ENCODE measurements at regions not wholly inside any gene's neighbourhood (a gene's known extent, or its start where the extent isn't known, plus 50 kb on each side); places are given as distances from the start of the nearest gene placed in this dataset.

- peak; percentile 54 to 59 for DNase-seq
Measured at GRCh38 chr13:23979361-23980159, 82.3 kb upstream of the C1QTNF9B start.

GRCh38 chr13:23980160-23980551 lies 82.9 kb upstream of the C1QTNF9B start:
- Histone ChIP-seq H3K27ac (ENCODE audit: low read length) (peak overlapping the region; percentile 38), H3K4me3 (ENCODE audit: low read length) (peak overlapping the region; percentile 49)
- intact Hi-C loops (cut with micrococcal nuclease) = loop anchor here (1.0 to 5.0 kb wide), 3 partner anchors 13 to 292 kb away; no protein-coding TSS in a partner anchor

More at GRCh38 chr13:23979361-23980159, 82.3 kb upstream of the C1QTNF9B start:
- Histone ChIP-seq H3K36me3 (ENCODE audit: control insufficient read depth, insufficient read depth, low read length) (no peaks in the 10 kb centered on the region), H3K27ac (ENCODE audit: low read length) (peak overlapping the region; percentile 38), H3K4me3 (ENCODE audit: low read length) (peak overlapping the region; percentile 49), H3K9me3 (ENCODE audit: control insufficient read depth, insufficient read depth, low read length) (no peaks in the 10 kb centered on the region), H3K27me3 (ENCODE audit: control insufficient read depth, insufficient read depth, low read length) (peaks cover 4% of the 10 kb centered on the region), H3K4me1 (ENCODE audit: control insufficient read depth, insufficient read depth, low read length) (peaks cover 17% of the 10 kb centered on the region)
- intact Hi-C loops (cut with micrococcal nuclease) = loop anchor here (1.0 to 5.0 kb wide), 3 partner anchors 13 to 293 kb away; no protein-coding TSS in a partner anchor
- no peaks in the 10 kb centered on the region for H3K9me3 Mint-ChIP-seq
- peak overlapping the region; percentile 90 to 93 for H3K27ac Mint-ChIP-seq
- H3K36me3 Mint-ChIP-seq = no peaks in the 10 kb centered on the region
- no peak for TF ChIP-seq CTCF (IDR thresholded peaks at IDR 0.05)
- peaks cover 8 to 10% of the 10 kb centered on the region in 2 donors for H3K27me3 Mint-ChIP-seq (ENCODE audit: low read depth in 2 of 2)
- H3K4me1 Mint-ChIP-seq = peaks cover 16 to 17% of the 10 kb centered on the region in 2 donors
- peak; percentile 57 to 63 (median 58) for ATAC-seq
- H3K4me3 Mint-ChIP-seq = peak overlapping the region; percentile 91
- WGBS (ENCODE audit: insufficient coverage) = 2% methylated on average over 43 of the region's 43 CpGs

GRCh38 chr13:23983671-23984070 lies 86.4 kb upstream of the C1QTNF9B start:
- Histone ChIP-seq H3K27ac (ENCODE audit: low read length) (no peak overlapping the region), H3K4me3 (ENCODE audit: low read length) (no peak overlapping the region), H3K36me3 (ENCODE audit: control insufficient read depth, insufficient read depth, low read length) (no peaks in the 10 kb centered on the region), H3K9me3 (ENCODE audit: control insufficient read depth, insufficient read depth, low read length) (no peaks in the 10 kb centered on the region), H3K4me1 (ENCODE audit: control insufficient read depth, insufficient read depth, low read length) (peaks cover 17% of the 10 kb centered on the region), H3K27me3 (ENCODE audit: control insufficient read depth, insufficient read depth, low read length) (peaks cover 3% of the 10 kb centered on the region)
- Mint-ChIP-seq H3K9me3 (no peaks in the 10 kb centered on the region), H3K4me3 (no peak overlapping the region), H3K4me1 (peaks cover 16 to 17% of the 10 kb centered on the region in 2 donors), H3K36me3 (no peaks in the 10 kb centered on the region), H3K27me3 (ENCODE audit: low read depth in 2 of 2) (peaks cover 10 to 22% of the 10 kb centered on the region in 2 donors), H3K27ac (no peak overlapping the region)
- whole genome bisulfite sequencing (ENCODE audit: insufficient coverage) = 93% methylated on average over 4 of the region's 4 CpGs
- ATAC-seq (no peak), DNase-seq (no peak)
- intact Hi-C loops (cut with micrococcal nuclease) = loop anchor here (5.0 kb wide), 1 partner anchor 289 kb away; no protein-coding TSS in a partner anchor
- TF ChIP-seq CTCF (IDR thresholded peaks at IDR 0.05) = no peak

More at GRCh38 chr13:23980160-23980551, 82.9 kb upstream of the C1QTNF9B start:
- H3K4me3 Mint-ChIP-seq = peak overlapping the region; percentile 91
- peak overlapping the region; percentile 90 to 93 for H3K27ac Mint-ChIP-seq
- TF ChIP-seq CTCF (IDR thresholded peaks at IDR 0.05) = no peak
- H3K9me3 Mint-ChIP-seq = no peaks in the 10 kb centered on the region
- Histone ChIP-seq H3K4me1 (ENCODE audit: control insufficient read depth, insufficient read depth, low read length) (peaks cover 17% of the 10 kb centered on the region), H3K36me3 (ENCODE audit: control insufficient read depth, insufficient read depth, low read length) (no peaks in the 10 kb centered on the region), H3K27me3 (ENCODE audit: control insufficient read depth, insufficient read depth, low read length) (peaks cover 4% of the 10 kb centered on the region), H3K9me3 (ENCODE audit: control insufficient read depth, insufficient read depth, low read length) (no peaks in the 10 kb centered on the region)
- 0% methylated on average over 26 of the region's 28 CpGs for WGBS (ENCODE audit: insufficient coverage)
- no peaks in the 10 kb centered on the region for H3K36me3 Mint-ChIP-seq
- DNase-seq (peak; percentile 93 to 96), ATAC-seq (peak; percentile 83 to 92 (median 90))
- H3K27me3 Mint-ChIP-seq (ENCODE audit: low read depth in 2 of 2) = peaks cover 8 to 13% of the 10 kb centered on the region in 2 donors
- H3K4me1 Mint-ChIP-seq = peaks cover 16 to 17% of the 10 kb centered on the region in 2 donors
